ENCODE measurements at regions not wholly inside any gene's neighbourhood (a gene's known extent, or its start where the extent isn't known, plus 50 kb on each side); places are given as distances from the start of the nearest gene placed in this dataset.

DNA sequence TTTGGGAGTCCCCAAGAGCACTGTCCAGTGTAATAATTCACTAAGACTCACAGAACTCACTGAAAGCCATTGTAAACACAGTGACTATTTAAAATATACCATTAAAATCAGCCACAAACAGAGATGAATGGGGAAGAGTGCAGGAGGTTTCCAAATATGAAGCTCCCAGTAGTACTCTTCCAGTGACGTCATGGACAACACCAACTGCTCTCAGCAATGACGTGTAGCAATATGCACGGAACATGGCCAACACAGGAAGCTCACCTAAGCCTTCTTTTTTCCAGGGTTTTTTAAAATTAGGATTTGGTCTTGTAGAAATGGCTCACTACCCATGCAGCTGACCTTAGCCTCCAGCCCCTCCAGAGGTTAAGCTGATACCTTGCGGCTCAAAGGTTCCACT is 1224.1 kb upstream of the CADM2 start:
- Histone ChIP-seq H3K4me3 (replicated peaks in 1 of 4; ENCODE audit: control extremely low read depth in 1 of 4, insufficient read depth in 1 of 4, low read depth in 3 of 4, low read length in 4 of 4) (no peak overlapping the region), H3K27me3 (ENCODE audit: control insufficient read depth, insufficient read depth, low read length) (no peaks in the 10 kb centered on the region), H3K27ac (ENCODE audit: insufficient read depth, low read length) (no peak overlapping the region), H3K4me2 (ENCODE audit: extremely low read depth, insufficient read depth, low read length) (no peak overlapping the region), H4K20me1 (ENCODE audit: control insufficient read depth, extremely low read depth, insufficient read depth, low read length) (no peaks in the 10 kb centered on the region), H3K4me1 (ENCODE audit: control insufficient read depth, extremely low read depth, insufficient read depth, low read length) (no peaks in the 10 kb centered on the region), H3K79me2 (ENCODE audit: control insufficient read depth, insufficient read depth, low read length) (no peaks in the 10 kb centered on the region), H3K36me3 (ENCODE audit: control insufficient read depth, insufficient read depth, low read length) (no peaks in the 10 kb centered on the region), H2AFZ (ENCODE audit: low read length) (no peak overlapping the region), H3K9me3 (ENCODE audit: control insufficient read depth, insufficient read depth, low read depth, low read length) (no peaks in the 10 kb centered on the region), H3K9ac (ENCODE audit: insufficient read depth, low read length) (no peak overlapping the region)
- DNase-seq (ENCODE audit: low read depth in 2 of 2): no peak
- no peak for TF ChIP-seq CTCF (conservative IDR thresholded peaks at IDR 0.05 in 1 of 2, IDR thresholded peaks at IDR 0.05 in 1 of 2; ENCODE audit: low read depth in 1 of 2, low read length in 2 of 2)
- TF ChIP-seq EZH2 (IDR thresholded peaks at IDR 0.05; ENCODE audit: low read length, missing control alignments): no peak

DNA sequence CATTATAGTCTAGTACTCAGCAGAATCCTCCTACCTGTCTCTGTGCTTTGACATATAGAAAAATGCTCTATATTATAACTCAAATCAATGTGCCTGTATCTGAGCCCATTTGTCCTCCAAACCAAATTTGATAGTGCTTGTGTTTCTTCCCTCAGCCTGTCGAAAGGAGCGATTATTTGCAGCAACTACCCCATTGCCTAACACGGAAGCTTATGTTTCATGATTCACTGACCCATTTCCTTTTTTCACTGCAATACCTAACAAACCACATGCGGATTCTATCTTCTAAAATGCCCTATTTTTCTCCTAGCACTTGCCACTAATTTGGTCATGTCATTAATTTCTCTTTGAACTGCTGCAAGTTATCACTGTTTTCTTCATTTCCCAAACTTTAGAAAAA is 1220.6 kb upstream of the CADM2 start:
- no peaks in the 10 kb centered on the region for H3K4me1 ChIP-seq (ENCODE audit: control insufficient read depth, extremely low read depth, insufficient read depth, low read length)
- no peak for DNase-seq (ENCODE audit: low read depth in 2 of 2)
- no peaks in the 10 kb centered on the region for H4K20me1 ChIP-seq (ENCODE audit: control insufficient read depth, extremely low read depth, insufficient read depth, low read length)
- TF ChIP-seq CTCF (conservative IDR thresholded peaks at IDR 0.05 in 1 of 2, IDR thresholded peaks at IDR 0.05 in 1 of 2; ENCODE audit: low read depth in 1 of 2, low read length in 2 of 2): no peak
- H2AFZ ChIP-seq (ENCODE audit: low read length): no peak overlapping the region
- H3K9me3 ChIP-seq (ENCODE audit: control insufficient read depth, insufficient read depth, low read depth, low read length): no peaks in the 10 kb centered on the region
- no peak overlapping the region for H3K27ac ChIP-seq (ENCODE audit: insufficient read depth, low read length)
- H3K27me3 ChIP-seq (ENCODE audit: control insufficient read depth, insufficient read depth, low read length): no peaks in the 10 kb centered on the region
- no peaks in the 10 kb centered on the region for H3K36me3 ChIP-seq (ENCODE audit: control insufficient read depth, insufficient read depth, low read length)
- H3K79me2 ChIP-seq (ENCODE audit: control insufficient read depth, insufficient read depth, low read length): no peaks in the 10 kb centered on the region
- no peak overlapping the region for H3K4me2 ChIP-seq (ENCODE audit: extremely low read depth, insufficient read depth, low read length)
- no peak overlapping the region for H3K9ac ChIP-seq (ENCODE audit: insufficient read depth, low read length)
- no peak overlapping the region for H3K4me3 ChIP-seq (replicated peaks in 1 of 4; ENCODE audit: control extremely low read depth in 1 of 4, insufficient read depth in 1 of 4, low read depth in 3 of 4, low read length in 4 of 4)

DNA sequence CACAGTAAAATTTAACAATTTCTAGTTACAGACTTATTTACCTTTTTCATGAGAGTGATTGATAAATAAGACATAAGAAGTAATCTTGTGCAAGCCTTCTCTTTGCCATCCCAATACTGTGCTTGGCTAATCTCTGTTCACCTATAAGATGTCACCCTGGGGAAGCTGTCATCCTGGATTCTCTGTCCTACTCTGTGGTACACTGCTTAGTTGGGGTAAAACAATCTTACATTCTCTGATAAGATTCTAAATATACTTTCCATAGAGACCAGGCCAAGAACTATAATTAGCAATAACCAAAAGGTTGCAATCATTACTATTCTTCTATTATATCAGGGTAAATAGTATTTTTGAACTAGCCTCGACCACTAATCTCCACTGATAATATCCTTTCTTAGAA is 1218.3 kb upstream of the CADM2 start:
- H2AFZ ChIP-seq (ENCODE audit: low read length): no peak overlapping the region
- no peaks in the 10 kb centered on the region for H4K20me1 ChIP-seq (ENCODE audit: control insufficient read depth, extremely low read depth, insufficient read depth, low read length)
- no peak for DNase-seq (ENCODE audit: low read depth in 2 of 2)
- H3K36me3 ChIP-seq (ENCODE audit: control insufficient read depth, insufficient read depth, low read length): no peaks in the 10 kb centered on the region
- H3K4me2 ChIP-seq (ENCODE audit: extremely low read depth, insufficient read depth, low read length): no peak overlapping the region
- no peak overlapping the region for H3K27ac ChIP-seq (ENCODE audit: insufficient read depth, low read length)
- H3K79me2 ChIP-seq (ENCODE audit: control insufficient read depth, insufficient read depth, low read length): no peaks in the 10 kb centered on the region
- H3K4me3 ChIP-seq (replicated peaks in 1 of 4; ENCODE audit: control extremely low read depth in 1 of 4, insufficient read depth in 1 of 4, low read depth in 3 of 4, low read length in 4 of 4): no peak overlapping the region
- H3K9me3 ChIP-seq (ENCODE audit: control insufficient read depth, insufficient read depth, low read depth, low read length): no peaks in the 10 kb centered on the region
- TF ChIP-seq EZH2 (IDR thresholded peaks at IDR 0.05; ENCODE audit: low read length, missing control alignments): no peak
- TF ChIP-seq CTCF (conservative IDR thresholded peaks at IDR 0.05 in 1 of 2, IDR thresholded peaks at IDR 0.05 in 1 of 2; ENCODE audit: low read depth in 1 of 2, low read length in 2 of 2): no peak
- no peaks in the 10 kb centered on the region for H3K4me1 ChIP-seq (ENCODE audit: control insufficient read depth, extremely low read depth, insufficient read depth, low read length)
- H3K27me3 ChIP-seq (ENCODE audit: control insufficient read depth, insufficient read depth, low read length): no peaks in the 10 kb centered on the region
- no peak overlapping the region for H3K9ac ChIP-seq (ENCODE audit: insufficient read depth, low read length)

Data from fibroblast of lung (primary cell).